ENCODE measurements at regions not wholly inside any gene's neighbourhood (a gene's known extent, or its start where the extent isn't known, plus 50 kb on each side); places are given as distances from the start of the nearest gene placed in this dataset.

- Histone ChIP-seq H4K20me1 (ENCODE audit: insufficient read depth, low read length) (no peaks in the 10 kb centered on the region), H3K9me3 (ENCODE audit: low read length) (no peaks in the 10 kb centered on the region), H2AFZ (ENCODE audit: low read length) (no peak overlapping the region), H3K9me2 (ENCODE audit: insufficient read depth, low read length) (no peaks in the 10 kb centered on the region), H3K79me2 (ENCODE audit: insufficient read depth, low read depth, low read length) (no peaks in the 10 kb centered on the region), H3K4me3 (ENCODE audit: low read depth, low read length, poor library complexity, severe bottlenecking) (no peak overlapping the region), H3K4me2 (ENCODE audit: low read length) (no peak overlapping the region), H3K36me3 (ENCODE audit: insufficient read depth, low read length) (no peaks in the 10 kb centered on the region), H3K4me1 (ENCODE audit: insufficient read depth, low read length, poor library complexity, severe bottlenecking) (no peaks in the 10 kb centered on the region), H3K27ac (ENCODE audit: low read depth, low read length, poor library complexity, severe bottlenecking) (no peak overlapping the region)
- CTCF ChIA-PET (ENCODE audit: unreplicated experiment), result no interaction called here
- DNase-seq (ENCODE audit: low spot score), result no peak
- TF ChIP-seq EZH2phosphoT487 (IDR thresholded peaks at IDR 0.05; ENCODE audit: borderline replicate concordance, low read depth, low read length) (no peak), CTCF (conservative IDR thresholded peaks at IDR 0.05; ENCODE audit: low read length) (no peak)
- POLR2A ChIA-PET, result no interaction called here
- BruUV-seq (replicated peaks), result no TSS peak
- intact Hi-C loops (cut with micrococcal nuclease; ENCODE audit: unreplicated experiment), result no loop called here
These were observed 169.2 kb upstream of the PITX2 start for GRCh38 chr4:110792036-110792435.

GRCh38 chr4:110793381-110793801 is 170.5 kb upstream of the PITX2 start:
- POLR2A ChIA-PET, result interaction anchor here (0.8 to 1.2 kb wide), 2 partner anchors 13 to 61 kb away, joined by 5 to 9 read pairs; no protein-coding TSS in a partner anchor
- Histone ChIP-seq H3K9me2 (ENCODE audit: insufficient read depth, low read length) (no peaks in the 10 kb centered on the region), H4K20me1 (ENCODE audit: insufficient read depth, low read length) (no peaks in the 10 kb centered on the region), H3K4me1 (ENCODE audit: insufficient read depth, low read length, poor library complexity, severe bottlenecking) (no peaks in the 10 kb centered on the region), H3K9me3 (ENCODE audit: low read length) (no peaks in the 10 kb centered on the region), H3K4me2 (ENCODE audit: low read length) (no peak overlapping the region), H3K36me3 (ENCODE audit: insufficient read depth, low read length) (no peaks in the 10 kb centered on the region), H3K79me2 (ENCODE audit: insufficient read depth, low read depth, low read length) (no peaks in the 10 kb centered on the region), H2AFZ (ENCODE audit: low read length) (no peak overlapping the region), H3K27ac (ENCODE audit: low read depth, low read length, poor library complexity, severe bottlenecking) (no peak overlapping the region), H3K4me3 (ENCODE audit: low read depth, low read length, poor library complexity, severe bottlenecking) (no peak overlapping the region)
- CTCF ChIA-PET (ENCODE audit: unreplicated experiment), result no interaction called here
- no peak for TF ChIP-seq EZH2phosphoT487 (IDR thresholded peaks at IDR 0.05; ENCODE audit: borderline replicate concordance, low read depth, low read length)
- TF ChIP-seq CTCF (conservative IDR thresholded peaks at IDR 0.05; ENCODE audit: low read length), result no peak
- no peak for DNase-seq (ENCODE audit: low spot score)
- no TSS peak for BruUV-seq (replicated peaks)
- intact Hi-C loops (cut with micrococcal nuclease; ENCODE audit: unreplicated experiment), result no loop called here

- H3K9me3 ChIP-seq (ENCODE audit: low read length), result no peaks in the 10 kb centered on the region
- TF ChIP-seq EZH2phosphoT487 (IDR thresholded peaks at IDR 0.05; ENCODE audit: borderline replicate concordance, low read depth, low read length) (no peak), CTCF (conservative IDR thresholded peaks at IDR 0.05; ENCODE audit: low read length) (no peak)
- ChIA-PET POLR2A (interaction anchor here (1.2 kb wide), 1 partner anchor 14 kb away, joined by 9 read pairs; no protein-coding TSS in a partner anchor), CTCF (ENCODE audit: unreplicated experiment) (no interaction called here)
- no peak overlapping the region for H3K27ac ChIP-seq (ENCODE audit: low read depth, low read length, poor library complexity, severe bottlenecking)
- H3K79me2 ChIP-seq (ENCODE audit: insufficient read depth, low read depth, low read length), result no peaks in the 10 kb centered on the region
- BruUV-seq (replicated peaks), result no TSS peak
- no peaks in the 10 kb centered on the region for H4K20me1 ChIP-seq (ENCODE audit: insufficient read depth, low read length)
- intact Hi-C loops (cut with micrococcal nuclease; ENCODE audit: unreplicated experiment), result no loop called here
- H3K36me3 ChIP-seq (ENCODE audit: insufficient read depth, low read length), result no peaks in the 10 kb centered on the region
- no peaks in the 10 kb centered on the region for H3K9me2 ChIP-seq (ENCODE audit: insufficient read depth, low read length)
- no peak for DNase-seq (ENCODE audit: low spot score)
- no peak overlapping the region for H3K4me3 ChIP-seq (ENCODE audit: low read depth, low read length, poor library complexity, severe bottlenecking)
- H3K4me1 ChIP-seq (ENCODE audit: insufficient read depth, low read length, poor library complexity, severe bottlenecking), result no peaks in the 10 kb centered on the region
- no peak overlapping the region for H2AFZ ChIP-seq (ENCODE audit: low read length)
- H3K4me2 ChIP-seq (ENCODE audit: low read length), result no peak overlapping the region
These were observed 171.1 kb upstream of the PITX2 start for GRCh38 chr4:110793890-110794554.

All from OCI-LY7 (cell line).